D721Med (cell line): ENCODE measurements at regions not wholly inside any gene's neighbourhood (a gene's known extent, or its start where the extent isn't known, plus 50 kb on each side); places are given as distances from the start of the nearest gene placed in this dataset.

Experiments
- DNase-seq: peaks from one replicate; pipeline ENCODE4 v3.0.0; 2011; ENCODE audit warnings: low spot score; ENCODE audit not compliant: insufficient read length
- FAIRE-seq: peaks from 2 replicates; lab custom pipeline; 2011; peaks lifted over from hg19 to GRCh38; lab: Jason Lieb, UNC
- CTCF ChIP-seq: IDR thresholded peaks from 2 replicates; pipeline ENCODE4 v1.5.1; 2012; ENCODE audit warnings: mild to moderate bottlenecking, control low read depth; ENCODE audit not compliant: insufficient read depth; ENCODE audit errors: missing control alignments

- TF ChIP-seq CTCF: no peak
- FAIRE-seq (no peak), DNase-seq (no peak)
Measured at GRCh38 chr21:16324630-16325029, 594.8 kb downstream of the USP25 start.

- peak; percentile 86 for FAIRE-seq
Measured at GRCh38 chr21:16330082-16330907, 600.5 kb downstream of the USP25 start.

GRCh38 chr21:16330908-16331268 lies 601.1 kb downstream of the USP25 start:
- FAIRE-seq (no peak), DNase-seq (no peak)
- no peak for TF ChIP-seq CTCF

More at GRCh38 chr21:16330082-16330907, 600.5 kb downstream of the USP25 start:
- DNase-seq: no peak
- TF ChIP-seq CTCF: peak; percentile 81

GRCh38 chr21:16337266-16337665 lies 607.5 kb downstream of the USP25 start:
- DNase-seq (no peak), FAIRE-seq (no peak)
- TF ChIP-seq CTCF: no peak

GRCh38 chr21:16342932-16343331 lies 613.1 kb downstream of the USP25 start:
- FAIRE-seq: no peak
- TF ChIP-seq CTCF: no peak

GRCh38 chr21:16343776-16344175 lies 614.0 kb downstream of the USP25 start:
- FAIRE-seq (no peak), DNase-seq (no peak)

More at GRCh38 chr21:16342932-16343331, 613.1 kb downstream of the USP25 start:
- DNase-seq: no peak

More at GRCh38 chr21:16343776-16344175, 614.0 kb downstream of the USP25 start:
- no peak for TF ChIP-seq CTCF
